HG03039 (cell line): ENCODE measurements at regions not wholly inside any gene's neighbourhood (a gene's known extent, or its start where the extent isn't known, plus 50 kb on each side); places are given as distances from the start of the nearest gene placed in this dataset.
A peak's percentile ranks its signal among the peaks of the same experiment; 100 is the strongest.

ENCODE experiments used
- ATAC-seq: cut with Tn5 transposase; IDR thresholded peaks from one replicate; pipeline ENCODE4 v1.9.1; 2021; ENCODE audit warnings: mild to moderate bottlenecking, moderate library complexity; ENCODE audit not compliant: unreplicated experiment

GRCh38 chr2:62305421-62306176 lies 109.7 kb downstream of the B3GNT2 start:
- ATAC-seq, result no peak

- ATAC-seq, result no peak
Measured at GRCh38 chr2:62304429-62305417, 108.8 kb downstream of the B3GNT2 start.

- no peak for ATAC-seq
Measured at GRCh38 chr2:62303788-62304187, 107.9 kb downstream of the B3GNT2 start.

- no peak for ATAC-seq
Measured at GRCh38 chr2:62302631-62303435, 106.9 kb downstream of the B3GNT2 start.

GRCh38 chr2:62300925-62301324 lies 105.0 kb downstream of the B3GNT2 start:
- no peak for ATAC-seq

- ATAC-seq, result no peak
Measured at GRCh38 chr2:62297624-62298010, 101.7 kb downstream of the B3GNT2 start.

GRCh38 chr2:62296832-62297623 lies 101.1 kb downstream of the B3GNT2 start:
- ATAC-seq, result no peak

GRCh38 chr2:62296034-62296831 lies 100.3 kb downstream of the B3GNT2 start:
- ATAC-seq, result no peak

GRCh38 chr2:62293490-62294271 lies 97.8 kb downstream of the B3GNT2 start:
- ATAC-seq, result no peak

- ATAC-seq, result no peak
Measured at GRCh38 chr2:62293151-62293489, 97.2 kb downstream of the B3GNT2 start.

- no peak for ATAC-seq
Measured at GRCh38 chr2:62292190-62292589, 96.3 kb downstream of the B3GNT2 start.

- no peak for ATAC-seq
Measured at GRCh38 chr2:62291517-62292137, 95.7 kb downstream of the B3GNT2 start.

GRCh38 chr2:62291052-62291451 lies 95.1 kb downstream of the B3GNT2 start:
- ATAC-seq, result no peak

- ATAC-seq, result peak; percentile 55
Measured at GRCh38 chr2:62287899-62288880, 92.3 kb downstream of the B3GNT2 start.

- ATAC-seq, result no peak
Measured at GRCh38 chr2:62287282-62287681, 91.4 kb downstream of the B3GNT2 start.

GRCh38 chr2:62286089-62286785 lies 90.3 kb downstream of the B3GNT2 start:
- no peak for ATAC-seq

- ATAC-seq, result no peak
Measured at GRCh38 chr2:62284980-62285379, 89.1 kb downstream of the B3GNT2 start.
